Stimulated activated CD4-positive, alpha-beta T cell treated with anti-CD3 and anti-CD28 coated beads, Interleukin-4, amount 100 ng/mL, for 4 hours (primary cell): ENCODE measurements at regions not wholly inside any gene's neighbourhood (a gene's known extent, or its start where the extent isn't known, plus 50 kb on each side); places are given as distances from the start of the nearest gene placed in this dataset.

Experiments
- DNase-seq, 2 experiments: peaks; one replicate each; pipeline ENCODE4 v3.0.0-alpha.2; 2020

DNA sequence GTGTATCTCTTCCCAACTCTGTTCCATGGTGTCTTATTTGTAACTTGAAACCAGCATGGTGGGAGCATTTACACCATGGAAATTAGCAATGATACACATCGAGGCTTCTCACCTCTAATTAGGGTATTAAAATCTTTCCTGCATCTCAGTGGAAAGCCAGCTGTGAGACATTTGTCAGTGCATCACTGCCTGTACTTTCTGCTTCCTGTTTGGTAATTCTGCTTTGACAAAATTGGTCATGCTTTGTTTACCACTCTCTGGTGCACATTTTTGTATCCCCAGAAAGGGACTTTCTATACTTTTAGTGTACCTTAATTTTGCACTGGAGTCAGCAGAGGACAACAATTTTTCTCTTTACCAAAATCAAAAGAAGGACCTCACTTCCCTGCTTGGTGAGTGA, 402.1 kb downstream of the PDCD6IP start:
- no peak for DNase-seq

DNA sequence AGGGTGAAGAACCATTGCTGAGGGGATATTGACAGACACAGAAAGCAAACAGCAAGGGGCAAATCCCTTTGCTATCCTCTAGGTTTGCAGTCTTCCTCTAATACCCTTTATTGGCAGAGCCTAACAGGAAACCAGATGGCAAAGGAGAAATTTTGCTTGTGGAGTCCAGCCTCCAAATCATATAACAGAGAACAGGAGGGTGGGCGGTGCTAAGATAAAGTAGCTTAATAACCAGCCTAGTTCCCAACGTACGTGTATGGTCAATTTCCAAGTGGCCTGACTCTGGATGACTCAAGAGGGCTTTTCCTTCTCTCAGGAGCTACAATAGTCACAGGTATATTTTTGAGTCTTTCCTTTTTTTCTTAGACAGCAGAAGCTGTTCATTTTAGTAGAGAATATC, 404.5 kb downstream of the PDCD6IP start:
- DNase-seq: no peak

DNA sequence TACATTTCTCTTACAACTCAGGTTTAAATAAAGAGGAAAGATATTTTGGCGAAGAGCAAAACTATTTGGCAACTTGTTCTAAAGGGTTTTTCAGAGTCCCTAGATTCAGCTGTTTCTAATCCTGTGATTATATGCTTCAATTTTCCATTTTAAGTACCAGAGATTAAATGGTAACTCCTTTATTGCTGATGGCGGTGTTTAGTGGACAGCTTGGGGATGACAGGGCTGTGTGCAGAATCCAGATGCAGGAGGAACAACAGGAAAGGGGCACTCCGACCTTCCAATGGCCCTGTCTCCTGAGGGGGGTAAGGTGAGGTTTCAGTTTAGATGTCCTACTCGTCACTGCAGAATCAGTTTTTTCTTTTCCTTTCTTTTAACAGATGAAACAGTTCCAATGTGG, 405.0 kb downstream of the PDCD6IP start:
- no peak for DNase-seq

DNA sequence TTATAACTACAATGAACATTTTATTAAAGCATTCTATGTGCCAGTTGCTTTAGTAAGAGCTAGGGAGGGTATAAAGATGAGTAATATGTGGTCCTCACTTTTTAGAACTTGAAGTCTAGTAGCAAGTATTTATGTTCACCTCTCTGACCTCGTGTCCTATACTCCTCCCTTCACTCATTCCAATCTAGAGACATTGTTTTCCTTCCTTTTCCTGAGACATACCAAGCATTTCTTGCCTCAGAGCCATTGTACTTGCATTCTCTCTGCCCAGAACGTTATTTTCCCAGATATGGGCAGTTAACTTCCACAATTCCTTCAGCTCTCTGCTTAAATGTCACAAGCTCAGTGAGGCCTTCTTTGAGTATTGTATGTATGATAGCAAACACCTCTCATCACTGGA, 408.6 kb downstream of the PDCD6IP start:
- no peak for DNase-seq

DNA sequence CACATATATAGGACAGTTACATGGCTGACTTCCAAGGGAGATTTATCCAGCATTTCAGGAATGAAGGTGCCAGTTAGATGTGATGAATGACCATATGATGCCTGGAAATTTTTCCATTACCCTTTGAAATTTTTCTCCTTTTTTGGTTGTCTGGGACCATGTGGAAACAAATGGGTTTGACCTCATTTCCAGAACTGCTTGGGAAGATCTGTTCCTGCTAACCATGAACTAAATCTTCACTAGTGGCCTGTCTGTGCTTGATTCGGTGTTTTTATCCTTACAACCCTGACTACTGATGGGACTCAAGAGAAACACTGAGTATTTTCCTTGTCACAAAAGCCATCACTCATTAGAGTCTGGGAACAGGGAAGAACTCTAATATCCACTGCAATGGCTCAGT, 409.4 kb downstream of the PDCD6IP start:
- DNase-seq: no peak

DNA sequence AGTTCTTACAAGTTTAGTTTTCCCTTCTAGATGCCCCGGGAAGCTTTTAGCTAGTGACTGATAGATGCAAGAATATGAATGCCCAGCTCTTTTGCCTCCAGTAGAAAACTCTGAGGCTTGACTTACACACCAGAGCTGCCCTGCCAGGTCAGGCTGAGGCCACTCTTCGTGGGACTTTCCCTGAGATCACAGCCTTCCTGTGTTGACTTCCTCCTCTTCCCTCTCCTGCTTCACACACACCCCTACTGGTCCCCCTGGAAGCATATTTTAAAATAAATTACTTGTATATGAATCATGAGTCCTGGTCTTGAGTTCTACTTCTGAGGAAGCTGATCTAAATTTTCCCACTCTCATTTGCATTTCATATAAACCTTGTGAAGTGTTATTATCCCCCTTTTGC, 413.7 kb downstream of the PDCD6IP start:
- DNase-seq: no peak

DNA sequence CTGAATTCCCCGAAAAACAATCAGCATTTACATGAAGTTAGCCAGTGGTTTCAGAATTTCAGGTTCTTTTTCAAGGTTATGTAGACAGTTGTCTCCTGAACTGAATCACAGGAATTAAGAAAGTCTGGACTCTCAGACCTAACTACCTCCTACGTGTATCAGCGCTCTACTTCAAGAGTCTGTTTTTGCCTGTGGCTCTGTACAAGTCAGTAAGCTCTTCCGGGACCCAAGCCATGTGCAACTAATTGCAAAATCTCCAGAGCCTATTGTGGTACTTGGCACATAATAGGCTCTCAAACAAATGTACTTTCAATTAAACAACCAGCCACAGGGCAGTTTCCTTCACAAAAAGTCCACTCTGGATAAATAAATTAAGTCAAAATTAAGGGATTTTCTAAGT, 414.2 kb downstream of the PDCD6IP start:
- no peak for DNase-seq

DNA sequence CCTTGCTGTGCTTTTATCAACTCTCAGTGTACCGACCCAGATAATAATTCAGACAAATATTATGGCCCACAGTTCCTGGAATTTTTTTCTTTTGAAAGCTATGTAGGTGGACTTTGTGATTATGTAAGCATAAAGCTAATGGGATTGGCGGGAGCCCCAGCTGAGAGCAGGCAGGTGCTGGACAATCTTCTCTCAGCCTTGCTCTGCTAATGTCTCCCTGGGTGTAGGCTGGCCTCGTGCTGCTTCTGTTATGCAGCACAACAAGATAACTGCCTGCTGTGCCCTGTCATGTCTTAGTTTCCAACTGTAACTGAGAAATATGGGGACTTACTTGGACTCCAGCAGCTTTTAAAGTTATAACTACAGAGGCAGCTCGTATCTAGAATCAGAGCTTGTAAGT, 415.0 kb downstream of the PDCD6IP start:
- DNase-seq: no peak

DNA sequence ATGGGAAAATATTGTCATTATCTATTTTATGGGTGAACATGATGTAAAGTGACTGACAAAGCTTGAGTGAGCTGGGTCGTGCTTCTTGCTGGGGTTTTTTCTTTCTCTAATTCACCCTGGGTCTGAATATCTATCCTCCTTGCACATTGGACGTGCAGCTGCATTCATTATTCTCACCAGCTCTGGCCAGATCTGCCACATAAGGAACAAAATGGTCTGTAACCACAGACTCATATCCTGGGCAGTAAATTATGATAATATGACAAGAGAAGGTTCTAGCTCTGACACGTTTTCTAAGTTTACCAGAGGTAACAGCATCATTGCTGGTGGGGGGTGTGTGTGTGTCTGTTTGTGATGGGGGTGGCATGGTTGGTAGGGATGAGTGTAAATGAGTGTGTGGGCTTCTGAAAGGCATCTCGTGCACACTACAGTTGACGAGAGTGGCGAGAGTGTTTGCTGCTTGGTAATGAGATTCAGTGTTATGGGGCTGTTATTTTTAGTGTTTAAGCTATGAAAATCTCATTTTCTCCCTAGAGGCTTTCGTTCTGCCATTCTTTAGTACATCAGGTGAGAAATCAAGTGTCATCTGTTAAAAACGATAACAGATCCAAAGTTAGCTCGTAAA, 418.4 kb downstream of the PDCD6IP start:
- DNase-seq: no peak

DNA sequence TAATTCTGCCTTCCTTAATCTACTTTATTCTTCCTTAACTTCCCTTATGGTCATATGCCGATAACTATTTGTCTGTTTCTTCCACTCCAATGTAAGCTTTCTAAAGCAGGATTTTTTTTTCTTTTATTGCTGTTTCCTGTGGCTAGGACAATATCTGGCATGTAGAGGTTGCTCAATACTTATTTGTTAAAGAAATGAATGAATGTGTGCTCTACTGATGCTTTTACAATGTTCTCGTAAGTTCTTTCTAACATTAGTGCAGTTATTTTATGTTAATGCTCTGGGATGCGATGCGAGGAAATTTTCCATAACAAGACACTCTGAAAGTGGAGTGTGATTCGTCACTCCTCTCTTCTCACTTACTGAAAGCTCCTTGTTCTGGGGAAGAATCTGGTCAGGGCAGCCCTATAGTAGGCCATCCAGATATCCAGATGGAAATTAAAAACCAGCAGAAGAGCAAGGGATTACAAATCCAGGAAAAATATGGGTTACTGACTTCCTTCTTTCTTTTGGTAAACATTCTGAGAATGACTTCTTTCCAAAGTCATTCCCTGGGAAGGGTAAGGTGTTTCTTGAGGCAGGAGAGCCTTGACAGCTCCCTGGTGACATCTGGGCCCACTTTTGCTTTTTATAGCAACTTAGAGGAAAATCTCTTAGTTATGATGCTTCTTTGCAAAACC, 420.4 kb downstream of the PDCD6IP start:
- DNase-seq: no peak

DNA sequence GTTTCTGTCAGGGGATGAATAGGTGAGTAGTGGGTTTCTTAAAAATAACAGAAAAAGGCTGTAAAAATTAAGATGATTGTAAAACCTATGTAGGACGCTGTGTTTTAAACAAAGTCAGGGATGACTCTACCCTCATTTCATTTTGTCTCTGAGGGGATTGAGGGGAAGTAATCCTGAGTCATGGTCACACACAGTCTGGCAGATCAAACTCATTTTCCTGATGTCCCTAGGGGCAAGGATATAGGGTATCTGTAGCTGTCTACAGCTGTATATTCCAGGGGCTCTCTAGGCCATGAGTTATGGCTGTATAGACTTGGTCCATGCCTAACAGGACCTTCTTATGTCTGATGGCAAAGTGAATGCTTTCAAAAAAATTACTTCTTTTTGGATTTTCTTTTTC, 421.1 kb downstream of the PDCD6IP start:
- DNase-seq: no peak

DNA sequence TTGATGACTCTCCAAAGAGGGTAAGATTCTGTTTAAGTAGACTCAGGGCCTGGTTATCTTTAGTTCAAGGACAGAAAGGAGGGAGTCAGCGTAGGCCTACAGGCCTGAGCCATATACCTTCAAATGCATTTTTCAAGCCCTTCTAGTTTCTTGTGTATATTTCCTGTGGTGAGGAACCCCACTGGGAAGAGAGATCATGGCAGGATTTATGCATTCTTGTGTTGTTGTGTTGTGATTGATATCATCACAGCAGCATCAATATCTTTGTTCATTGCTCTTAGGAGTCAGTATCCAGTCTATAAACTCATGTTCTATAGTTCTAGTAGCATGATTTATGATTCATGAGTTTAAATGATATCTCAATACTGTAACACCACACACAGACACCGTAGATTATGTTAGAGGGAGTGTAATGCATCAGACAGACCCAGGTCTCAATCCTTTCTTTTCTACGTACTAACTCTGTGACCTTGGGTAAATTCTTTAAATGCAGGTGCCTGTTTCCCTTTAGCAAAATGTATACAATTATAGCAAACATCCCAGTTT, 427.5 kb downstream of the PDCD6IP start:
- no peak for DNase-seq

DNA sequence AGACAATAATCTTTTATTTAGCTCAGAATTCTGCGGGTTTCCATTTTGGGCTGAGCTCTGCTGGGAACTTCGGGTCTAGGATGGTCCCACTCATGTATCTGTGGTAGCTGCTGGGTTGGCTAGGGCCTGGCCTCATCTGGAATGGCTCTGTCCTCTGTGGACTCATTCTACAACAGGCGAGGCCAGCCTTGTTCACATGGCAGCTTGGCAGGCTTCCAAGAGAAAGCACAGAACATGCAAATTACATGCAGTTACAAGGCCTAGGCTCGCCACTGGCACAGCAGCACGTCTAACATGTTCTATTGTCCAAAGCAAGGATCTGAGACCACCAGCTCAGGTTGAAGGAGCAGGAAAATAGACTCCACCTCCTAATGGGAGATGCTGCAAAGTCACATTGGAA, 431.4 kb downstream of the PDCD6IP start:
- no peak for DNase-seq

DNA sequence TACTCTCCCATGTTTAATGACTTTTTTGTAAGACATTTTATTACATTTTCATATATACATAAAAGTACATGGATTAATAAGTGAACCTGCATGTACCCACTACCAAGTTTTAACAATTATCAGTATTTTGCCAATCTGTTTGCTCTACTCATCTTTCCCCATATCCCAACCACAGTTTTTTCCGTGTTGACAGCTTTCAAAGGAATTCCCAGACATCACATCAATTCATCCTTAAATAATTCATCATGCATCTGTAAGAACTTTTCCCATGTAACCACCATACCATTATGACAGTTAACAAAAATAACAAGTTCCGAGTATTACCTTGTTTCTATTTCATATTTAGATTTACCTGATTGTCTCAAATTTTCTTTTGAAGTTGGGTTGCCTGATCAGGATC, 436.7 kb downstream of the PDCD6IP start:
- no peak for DNase-seq

DNA sequence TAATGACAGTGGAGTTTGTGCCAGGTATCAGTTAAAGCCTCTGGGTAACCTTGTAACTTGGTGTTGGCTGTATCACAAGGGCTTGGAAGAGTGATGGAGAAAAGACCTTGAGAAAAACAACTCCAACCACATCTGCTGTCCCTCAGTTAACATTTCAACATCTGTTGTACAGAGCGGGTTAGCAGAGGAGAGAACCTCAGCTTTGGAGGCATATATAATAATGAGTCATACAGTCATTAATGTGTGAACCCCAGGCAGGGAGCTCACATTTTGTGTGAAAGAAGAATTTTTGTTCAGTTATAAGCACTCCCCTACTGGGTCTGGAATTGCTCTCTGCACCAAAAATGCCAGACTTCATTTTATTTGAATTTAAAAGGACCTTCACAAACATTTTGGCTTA, 439.5 kb downstream of the PDCD6IP start:
- DNase-seq: no peak

DNA sequence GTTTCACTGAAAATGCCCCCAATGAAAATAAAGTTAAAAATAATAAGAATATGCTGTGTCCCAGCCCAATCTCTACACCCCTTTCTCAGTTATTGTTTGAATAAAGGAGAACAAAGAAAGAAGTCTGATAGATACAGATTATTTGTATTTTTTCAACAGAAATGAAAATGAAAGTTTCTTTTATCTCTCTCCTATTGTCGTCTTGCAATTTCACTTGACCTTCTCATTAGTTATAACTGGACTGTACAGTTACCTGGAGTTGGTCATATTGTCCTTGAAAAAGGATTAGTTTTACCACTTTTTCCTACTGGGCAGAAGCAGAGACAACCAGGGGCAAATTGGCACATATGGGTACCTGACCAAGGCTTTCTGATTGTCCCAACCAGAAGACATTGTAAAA, 440.0 kb downstream of the PDCD6IP start:
- no peak for DNase-seq

DNA sequence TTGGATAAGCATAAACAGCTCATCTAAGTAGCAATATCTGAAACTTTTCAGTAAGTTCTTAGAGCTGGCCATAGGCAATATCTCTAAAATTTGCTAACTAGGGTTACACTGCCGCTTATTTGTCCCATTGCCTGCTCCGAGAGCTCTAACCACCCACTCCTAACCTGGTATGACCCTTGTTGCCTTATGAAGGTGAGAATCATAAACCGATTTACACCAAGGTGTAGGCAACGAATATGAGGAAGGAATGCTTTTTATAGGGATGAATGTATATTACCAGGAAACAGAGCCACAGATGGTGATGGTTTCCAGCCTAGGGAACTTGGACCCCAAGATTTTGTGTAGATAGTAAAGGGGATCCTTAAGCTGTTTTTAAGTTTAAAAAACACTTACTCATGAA, 440.9 kb downstream of the PDCD6IP start:
- DNase-seq: no peak

DNA sequence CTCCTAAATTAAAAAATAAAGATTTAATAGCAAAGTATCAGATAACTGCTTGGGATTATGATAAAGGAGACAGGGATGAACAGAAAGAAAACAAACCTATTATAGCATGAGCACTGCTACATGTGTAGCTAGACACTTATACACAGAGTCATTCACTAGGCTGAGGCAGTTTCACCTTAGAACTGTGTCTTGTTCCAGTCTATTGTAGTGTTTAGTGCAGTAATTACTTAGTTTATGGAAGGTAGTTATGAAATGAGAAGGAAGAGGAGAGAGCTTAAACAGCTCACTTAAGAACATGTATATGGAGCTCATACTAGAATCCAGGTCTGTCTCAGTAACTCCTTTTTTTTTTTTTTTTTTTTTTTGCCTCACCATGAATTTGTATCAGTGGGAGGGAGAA, 441.4 kb downstream of the PDCD6IP start:
- no peak for DNase-seq

DNA sequence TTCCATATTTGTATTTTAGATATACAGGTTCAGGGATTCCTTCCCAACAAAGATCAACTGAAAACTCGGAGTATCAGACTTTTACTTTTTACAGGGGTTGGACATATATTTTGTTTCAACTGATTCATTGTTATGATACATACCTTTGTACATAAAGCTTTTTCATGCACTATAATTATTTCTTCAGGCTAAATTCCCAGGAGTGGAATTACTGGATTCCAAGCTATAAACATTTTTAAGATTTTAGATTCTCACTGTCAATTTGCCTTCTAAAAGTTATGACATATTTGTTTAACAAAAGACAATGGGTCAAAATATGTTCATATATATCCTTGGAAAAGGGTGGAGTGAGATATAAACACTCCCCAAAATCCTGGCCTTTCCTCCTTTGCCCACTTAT, 449.0 kb downstream of the PDCD6IP start:
- no peak for DNase-seq

DNA sequence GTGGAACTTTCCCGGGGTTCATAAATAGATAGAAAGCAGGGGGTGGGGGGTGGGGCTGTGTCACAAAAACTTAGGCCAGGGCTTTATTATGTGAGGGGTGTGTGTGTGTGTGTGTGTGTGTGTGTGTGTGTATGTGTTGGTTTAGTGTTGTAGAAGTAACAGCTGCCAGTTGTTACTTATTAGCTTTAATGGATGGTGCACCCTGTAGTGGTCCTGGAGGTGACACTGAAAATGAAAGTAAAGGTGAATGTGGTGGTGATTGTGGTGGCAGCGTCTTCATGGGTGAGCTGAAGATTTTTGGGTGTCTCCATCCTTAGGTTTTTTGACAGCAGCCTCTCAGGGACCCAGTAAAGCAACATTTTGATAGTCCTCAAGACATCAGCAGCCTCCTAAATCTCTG, 449.9 kb downstream of the PDCD6IP start:
- no peak for DNase-seq

DNA sequence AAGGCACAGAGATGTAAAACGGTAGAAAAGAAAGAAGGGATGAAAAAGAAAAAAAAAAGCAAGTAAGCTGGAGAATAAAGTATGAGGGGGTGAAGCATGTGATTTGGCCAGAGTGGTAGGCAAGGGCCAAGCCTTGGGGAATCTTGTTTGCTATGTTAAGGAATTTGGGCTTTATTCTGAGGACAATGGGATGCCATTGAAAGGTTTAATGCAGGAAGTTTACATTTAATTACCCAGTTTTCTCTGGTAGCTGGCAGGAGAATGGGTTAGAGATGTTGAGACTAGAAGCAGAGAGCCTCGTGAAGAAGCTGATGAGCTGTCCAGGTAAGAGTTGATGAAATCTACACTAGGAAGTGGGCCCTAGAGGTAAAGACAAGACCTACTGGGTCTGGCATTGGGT, 455.9 kb downstream of the PDCD6IP start:
- DNase-seq: no peak

DNA sequence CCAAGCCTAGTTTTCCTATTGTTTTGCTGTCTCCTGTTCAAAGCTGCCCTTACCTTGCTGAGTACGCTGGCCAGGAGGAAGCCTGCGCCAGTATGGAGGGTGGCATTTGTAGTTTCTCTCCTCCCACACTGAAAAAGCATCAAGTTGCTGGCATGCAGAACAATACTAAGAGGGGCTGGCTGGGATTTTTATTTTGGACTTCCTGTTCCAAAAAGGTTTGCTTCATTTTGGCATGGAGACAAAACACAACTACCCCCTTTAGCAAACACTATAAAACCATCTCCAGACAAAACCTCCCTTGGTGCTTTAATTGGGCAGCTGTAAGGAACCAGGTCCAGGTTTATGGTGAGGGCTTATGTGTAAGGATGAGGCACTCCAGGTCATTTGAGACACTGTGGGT, 457.6 kb downstream of the PDCD6IP start:
- DNase-seq: no peak

DNA sequence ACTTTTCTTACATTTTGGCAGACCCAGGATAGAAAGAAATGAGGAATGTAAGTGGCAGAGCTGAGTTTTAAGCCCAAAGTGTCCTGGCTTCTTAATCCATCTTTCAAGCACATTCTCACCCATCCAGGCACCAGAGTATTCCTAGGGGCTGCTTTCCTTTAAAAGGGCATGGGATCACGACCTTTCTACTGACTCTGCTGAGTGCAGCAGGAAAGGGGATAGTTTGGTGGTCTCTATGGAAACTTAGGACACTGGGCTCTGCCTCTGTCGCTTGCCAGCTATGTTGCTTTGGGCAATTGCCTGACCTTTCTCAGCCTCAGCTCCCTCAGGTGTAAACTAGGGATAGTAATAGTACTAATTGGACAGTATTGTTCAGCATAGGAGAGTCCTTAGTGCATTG, 458.4 kb downstream of the PDCD6IP start:
- no peak for DNase-seq

DNA sequence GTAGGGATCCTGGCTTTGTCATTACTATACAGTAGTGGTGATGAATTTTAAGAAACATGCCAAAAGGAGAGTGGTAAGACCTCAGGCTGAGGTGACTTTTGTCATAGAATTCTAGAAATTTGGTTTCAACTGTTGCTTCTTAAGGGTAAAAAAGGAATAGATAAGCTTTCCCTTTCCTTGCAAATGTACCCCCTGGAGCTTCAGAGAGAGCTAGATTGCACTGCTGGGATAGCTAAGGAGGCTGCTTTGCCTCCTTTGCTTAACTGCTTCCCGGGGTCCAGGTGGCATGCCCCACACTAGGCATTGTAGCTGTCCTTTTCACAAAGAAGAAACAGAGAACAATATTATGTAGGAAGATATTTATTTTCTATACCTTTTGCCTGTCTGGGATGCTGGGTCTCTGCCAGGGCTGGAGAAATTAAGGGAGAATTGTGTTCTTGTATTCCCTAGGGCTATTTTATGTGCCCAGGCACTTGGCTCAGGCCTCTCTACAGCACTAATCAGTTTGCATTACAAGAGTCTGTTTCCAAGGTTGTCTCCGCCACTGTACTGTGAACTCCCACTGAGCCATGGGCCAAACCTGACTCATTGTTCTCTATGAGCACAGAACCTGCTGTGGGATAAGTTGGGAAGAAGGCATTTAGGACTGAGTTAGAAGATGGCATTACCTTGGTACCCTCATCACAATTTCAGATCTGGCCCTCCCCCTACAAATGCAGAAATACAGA, 460.0 kb downstream of the PDCD6IP start:
- DNase-seq: no peak
